ENCODE measurements at regions not wholly inside any gene's neighbourhood (a gene's known extent, or its start where the extent isn't known, plus 50 kb on each side); places are given as distances from the start of the nearest gene placed in this dataset.

DNA sequence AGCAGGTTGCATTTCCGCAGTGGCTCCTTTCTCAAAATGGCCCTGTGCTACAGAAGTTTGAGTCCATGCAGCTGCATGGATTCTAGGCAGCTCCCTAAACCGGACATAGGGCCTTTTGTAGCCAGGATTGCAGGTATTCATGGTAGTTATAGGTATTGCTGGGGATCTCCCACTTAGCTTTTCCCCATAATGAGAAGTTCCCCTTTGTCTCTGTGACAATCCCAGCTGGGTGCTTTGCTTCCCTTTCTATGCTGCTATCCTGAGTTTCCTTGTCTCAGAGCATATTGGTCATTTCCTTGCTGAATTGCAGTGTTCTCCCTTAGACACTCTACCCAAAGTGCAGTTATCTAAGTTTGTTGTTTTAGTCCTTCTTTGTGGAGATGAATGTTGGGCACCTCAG lies 120.9 kb upstream of the MIS18BP1 start:
- Histone ChIP-seq H3K9me1 (ENCODE audit: control insufficient read depth, extremely low read depth, insufficient read depth, low read length) (no peaks in the 10 kb centered on the region), H3K4me3 (ENCODE audit: control insufficient read depth in 2 of 3, extremely low read depth in 1 of 3, insufficient read depth in 2 of 3, low read depth in 1 of 3, low read length in 3 of 3) (no peak overlapping the region), H3K79me2 (ENCODE audit: control insufficient read depth, insufficient read depth, low read length) (no peaks in the 10 kb centered on the region), H4K20me1 (ENCODE audit: control insufficient read depth, extremely low read depth, insufficient read depth, low read length) (no peaks in the 10 kb centered on the region), H2AFZ (ENCODE audit: control insufficient read depth, low read length) (no peak overlapping the region), H3K27me3 (ENCODE audit: control insufficient read depth, extremely low read depth, insufficient read depth, low read length) (no peaks in the 10 kb centered on the region), H3K4me1 (ENCODE audit: control insufficient read depth, extremely low read depth, insufficient read depth, low read length) (no peaks in the 10 kb centered on the region), H3K27ac (ENCODE audit: control insufficient read depth, insufficient read depth, low read length) (no peak overlapping the region), H3K4me2 (ENCODE audit: control insufficient read depth, extremely low read depth, insufficient read depth, low read depth, low read length) (no peak overlapping the region), H3K36me3 (ENCODE audit: control insufficient read depth in 2 of 2, extremely low read depth in 1 of 2, insufficient read depth in 2 of 2, low read length in 2 of 2) (no peaks in the 10 kb centered on the region), H3K9ac (ENCODE audit: control insufficient read depth, extremely low read depth, insufficient read depth, low read length) (no peak overlapping the region), H3K9me3 (ENCODE audit: control insufficient read depth, low read depth, low read length) (no peaks in the 10 kb centered on the region)
- no peak for FAIRE-seq
- TF ChIP-seq, protein P1, sequence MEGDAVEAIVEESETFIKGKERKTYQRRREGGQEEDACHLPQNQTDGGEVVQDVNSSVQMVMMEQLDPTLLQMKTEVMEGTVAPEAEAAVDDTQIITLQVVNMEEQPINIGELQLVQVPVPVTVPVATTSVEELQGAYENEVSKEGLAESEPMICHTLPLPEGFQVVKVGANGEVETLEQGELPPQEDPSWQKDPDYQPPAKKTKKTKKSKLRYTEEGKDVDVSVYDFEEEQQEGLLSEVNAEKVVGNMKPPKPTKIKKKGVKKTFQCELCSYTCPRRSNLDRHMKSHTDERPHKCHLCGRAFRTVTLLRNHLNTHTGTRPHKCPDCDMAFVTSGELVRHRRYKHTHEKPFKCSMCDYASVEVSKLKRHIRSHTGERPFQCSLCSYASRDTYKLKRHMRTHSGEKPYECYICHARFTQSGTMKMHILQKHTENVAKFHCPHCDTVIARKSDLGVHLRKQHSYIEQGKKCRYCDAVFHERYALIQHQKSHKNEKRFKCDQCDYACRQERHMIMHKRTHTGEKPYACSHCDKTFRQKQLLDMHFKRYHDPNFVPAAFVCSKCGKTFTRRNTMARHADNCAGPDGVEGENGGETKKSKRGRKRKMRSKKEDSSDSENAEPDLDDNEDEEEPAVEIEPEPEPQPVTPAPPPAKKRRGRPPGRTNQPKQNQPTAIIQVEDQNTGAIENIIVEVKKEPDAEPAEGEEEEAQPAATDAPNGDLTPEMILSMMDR (optimal IDR thresholded peaks at IDR 0.05 in 1 of 3, IDR thresholded peaks at IDR 0.05 in 1 of 3, conservative IDR thresholded peaks at IDR 0.05 in 1 of 3; ENCODE audit: extremely low read depth in 1 of 3, insufficient read depth in 2 of 3, low read length in 3 of 3): no peak
- no peak for TF ChIP-seq EZH2 (IDR thresholded peaks at IDR 0.05; ENCODE audit: low read length)
- no peak for DNase-seq (ENCODE audit: low read depth, low spot score)
- dilution Hi-C loops (cut with MboI; ENCODE audit: extremely low pct_ligation_motif_present, low sequenced_read_pairs): no loop called here

DNA sequence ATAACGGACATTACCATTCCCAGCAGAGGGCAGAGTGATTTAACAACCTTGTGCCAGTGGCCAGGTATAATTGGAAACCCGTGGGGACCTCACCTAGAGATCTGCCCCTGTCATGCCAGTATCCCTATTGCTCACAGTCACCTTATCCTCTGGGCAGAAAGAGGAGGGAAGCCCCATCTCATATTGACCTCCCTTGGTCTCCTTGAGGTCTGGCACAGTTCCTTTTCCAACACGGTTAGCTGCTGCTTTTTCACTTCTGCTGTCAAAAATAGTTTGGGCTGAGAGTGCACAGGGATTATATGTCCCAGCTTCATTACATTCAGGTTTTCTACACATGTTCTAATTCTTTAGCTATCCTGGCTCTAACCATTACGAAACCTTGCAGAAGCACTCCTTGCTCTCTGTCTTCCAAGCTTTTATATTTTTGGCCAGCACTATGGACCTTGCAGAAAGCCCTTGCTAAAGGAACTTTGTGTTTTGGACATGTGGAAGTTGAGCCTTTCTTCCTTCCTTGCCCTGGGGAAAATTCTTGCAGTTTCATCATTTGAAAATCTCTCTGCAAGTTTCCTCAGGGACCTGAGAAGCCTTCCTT lies 111.7 kb upstream of the MIS18BP1 start:
- dilution Hi-C loops (cut with MboI; ENCODE audit: extremely low pct_ligation_motif_present, low sequenced_read_pairs): no loop called here
- Histone ChIP-seq H3K9ac (ENCODE audit: control insufficient read depth, extremely low read depth, insufficient read depth, low read length) (no peak overlapping the region), H3K4me1 (ENCODE audit: control insufficient read depth, extremely low read depth, insufficient read depth, low read length) (no peaks in the 10 kb centered on the region)

More for the DNA sequence above, 111.7 kb upstream of the MIS18BP1 start:
- no peak overlapping the region for H2AFZ ChIP-seq (ENCODE audit: control insufficient read depth, low read length)
- H3K4me2 ChIP-seq (ENCODE audit: control insufficient read depth, extremely low read depth, insufficient read depth, low read depth, low read length): no peak overlapping the region
- H4K20me1 ChIP-seq (ENCODE audit: control insufficient read depth, extremely low read depth, insufficient read depth, low read length): no peaks in the 10 kb centered on the region
- no peaks in the 10 kb centered on the region for H3K36me3 ChIP-seq (ENCODE audit: control insufficient read depth in 2 of 2, extremely low read depth in 1 of 2, insufficient read depth in 2 of 2, low read length in 2 of 2)
- H3K9me1 ChIP-seq (ENCODE audit: control insufficient read depth, extremely low read depth, insufficient read depth, low read length): no peaks in the 10 kb centered on the region
- H3K27me3 ChIP-seq (ENCODE audit: control insufficient read depth, extremely low read depth, insufficient read depth, low read length): no peaks in the 10 kb centered on the region
- H3K9me3 ChIP-seq (ENCODE audit: control insufficient read depth, low read depth, low read length): no peaks in the 10 kb centered on the region
- H3K27ac ChIP-seq (ENCODE audit: control insufficient read depth, insufficient read depth, low read length): no peak overlapping the region
- H3K79me2 ChIP-seq (ENCODE audit: control insufficient read depth, insufficient read depth, low read length): no peaks in the 10 kb centered on the region
- TF ChIP-seq EZH2 (IDR thresholded peaks at IDR 0.05; ENCODE audit: low read length): no peak
- TF ChIP-seq, protein P1 (optimal IDR thresholded peaks at IDR 0.05 in 1 of 3, IDR thresholded peaks at IDR 0.05 in 1 of 3, conservative IDR thresholded peaks at IDR 0.05 in 1 of 3; ENCODE audit: extremely low read depth in 1 of 3, insufficient read depth in 2 of 3, low read length in 3 of 3): no peak
- no peak for DNase-seq (ENCODE audit: low read depth, low spot score)
- FAIRE-seq: no peak
- no peak overlapping the region for H3K4me3 ChIP-seq (ENCODE audit: control insufficient read depth in 2 of 3, extremely low read depth in 1 of 3, insufficient read depth in 2 of 3, low read depth in 1 of 3, low read length in 3 of 3)
